ENCODE measurements at regions not wholly inside any gene's neighbourhood (a gene's known extent, or its start where the extent isn't known, plus 50 kb on each side); places are given as distances from the start of the nearest gene placed in this dataset.

DNA sequence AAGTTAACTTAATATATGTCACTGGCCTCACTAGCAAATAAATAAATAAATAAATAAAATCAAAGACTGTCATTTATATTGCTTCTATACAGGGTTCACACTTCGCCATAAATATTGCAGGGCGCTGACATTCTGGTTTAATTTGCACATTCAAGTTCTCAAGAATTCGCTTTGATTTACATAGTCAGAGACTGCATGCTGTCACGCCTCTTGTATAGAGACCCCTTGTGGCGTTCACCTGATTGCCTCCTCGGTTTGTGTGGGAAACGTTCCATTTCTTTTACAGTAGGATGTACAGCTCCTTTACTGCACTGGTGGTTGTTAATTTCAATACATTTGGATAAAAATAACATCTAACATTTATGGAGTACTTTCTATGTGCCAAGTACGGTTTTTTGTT lies 71.3 kb upstream of the ADGRG2 start:
- TF ChIP-seq GRHL2 (CRISPR knock-in tag; IDR thresholded peaks at IDR 0.05; ENCODE audit: insufficient replicate concordance, severe bottlenecking) (no peak), TEAD1 (CRISPR knock-in tag; IDR thresholded peaks at IDR 0.05) (no peak), ZNF121 (CRISPR knock-in tag; IDR thresholded peaks at IDR 0.05) (no peak), GTF2I (CRISPR knock-in tag; conservative IDR thresholded peaks at IDR 0.05) (no peak), CBFB (CRISPR knock-in tag; IDR thresholded peaks at IDR 0.05; ENCODE audit: low read depth) (no peak), TEAD4 (CRISPR knock-in tag; IDR thresholded peaks at IDR 0.05) (no peak), NR2C2 (CRISPR knock-in tag; IDR thresholded peaks at IDR 0.05) (no peak), ZNF416 (CRISPR knock-in tag; IDR thresholded peaks at IDR 0.05) (no peak)
- TF ChIP-seq, protein P1, sequence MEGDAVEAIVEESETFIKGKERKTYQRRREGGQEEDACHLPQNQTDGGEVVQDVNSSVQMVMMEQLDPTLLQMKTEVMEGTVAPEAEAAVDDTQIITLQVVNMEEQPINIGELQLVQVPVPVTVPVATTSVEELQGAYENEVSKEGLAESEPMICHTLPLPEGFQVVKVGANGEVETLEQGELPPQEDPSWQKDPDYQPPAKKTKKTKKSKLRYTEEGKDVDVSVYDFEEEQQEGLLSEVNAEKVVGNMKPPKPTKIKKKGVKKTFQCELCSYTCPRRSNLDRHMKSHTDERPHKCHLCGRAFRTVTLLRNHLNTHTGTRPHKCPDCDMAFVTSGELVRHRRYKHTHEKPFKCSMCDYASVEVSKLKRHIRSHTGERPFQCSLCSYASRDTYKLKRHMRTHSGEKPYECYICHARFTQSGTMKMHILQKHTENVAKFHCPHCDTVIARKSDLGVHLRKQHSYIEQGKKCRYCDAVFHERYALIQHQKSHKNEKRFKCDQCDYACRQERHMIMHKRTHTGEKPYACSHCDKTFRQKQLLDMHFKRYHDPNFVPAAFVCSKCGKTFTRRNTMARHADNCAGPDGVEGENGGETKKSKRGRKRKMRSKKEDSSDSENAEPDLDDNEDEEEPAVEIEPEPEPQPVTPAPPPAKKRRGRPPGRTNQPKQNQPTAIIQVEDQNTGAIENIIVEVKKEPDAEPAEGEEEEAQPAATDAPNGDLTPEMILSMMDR (IDR thresholded peaks at IDR 0.05) = no peak
- TF ChIP-seq, protein P2, sequence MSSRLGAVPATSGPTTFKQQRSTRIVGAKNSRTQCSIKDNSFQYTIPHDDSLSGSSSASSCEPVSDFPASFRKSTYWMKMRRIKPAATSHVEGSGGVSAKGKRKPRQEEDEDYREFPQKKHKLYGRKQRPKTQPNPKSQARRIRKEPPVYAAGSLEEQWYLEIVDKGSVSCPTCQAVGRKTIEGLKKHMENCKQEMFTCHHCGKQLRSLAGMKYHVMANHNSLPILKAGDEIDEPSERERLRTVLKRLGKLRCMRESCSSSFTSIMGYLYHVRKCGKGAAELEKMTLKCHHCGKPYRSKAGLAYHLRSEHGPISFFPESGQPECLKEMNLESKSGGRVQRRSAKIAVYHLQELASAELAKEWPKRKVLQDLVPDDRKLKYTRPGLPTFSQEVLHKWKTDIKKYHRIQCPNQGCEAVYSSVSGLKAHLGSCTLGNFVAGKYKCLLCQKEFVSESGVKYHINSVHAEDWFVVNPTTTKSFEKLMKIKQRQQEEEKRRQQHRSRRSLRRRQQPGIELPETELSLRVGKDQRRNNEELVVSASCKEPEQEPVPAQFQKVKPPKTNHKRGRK (CRISPR knock-in tag; IDR thresholded peaks at IDR 0.05; ENCODE audit: borderline replicate concordance) = no peak
- TF ChIP-seq, protein P3, sequence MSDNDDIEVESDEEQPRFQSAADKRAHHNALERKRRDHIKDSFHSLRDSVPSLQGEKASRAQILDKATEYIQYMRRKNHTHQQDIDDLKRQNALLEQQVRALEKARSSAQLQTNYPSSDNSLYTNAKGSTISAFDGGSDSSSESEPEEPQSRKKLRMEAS (CRISPR knock-in tag; IDR thresholded peaks at IDR 0.05) = no peak
